CD4-positive, CD25-positive, alpha-beta regulatory T cell (primary cell): ENCODE measurements at regions not wholly inside any gene's neighbourhood (a gene's known extent, or its start where the extent isn't known, plus 50 kb on each side); places are given as distances from the start of the nearest gene placed in this dataset.
"Not testable (repeated sequence)": the region's sequence is repeated elsewhere in the genome, so short reads cannot be mapped to it uniquely, and the experiment has no call there.

ENCODE experiments used
- ATAC-seq, 2 donors: fragments of 150-1000 bp; cut with Tn5 transposase; one replicate each; pipeline ENCODE4 v1.10.0; 2021; ENCODE audit warnings: low read depth in 2 of 2, moderate number of reproducible peaks in 2 of 2, moderate library complexity in 1 of 2
- DNase-seq, 3 donors: peaks; one replicate each; pipeline versions ENCODE4 v3.0.0 to v3.0.0-alpha.2; 2012 to 2022; ENCODE audit warnings: mixed read lengths in 1 of 3
- H3K27ac ChIP-seq: one replicate; pipeline ENCODE4 v1.7.0; 2013; ENCODE audit warnings: mild to moderate bottlenecking, low read length; ENCODE audit not compliant: insufficient read depth, poor library complexity, severe bottlenecking
- H3K27me3 ChIP-seq: one replicate; pipeline ENCODE4 v1.7.0; 2013; ENCODE audit warnings: low read length; ENCODE audit not compliant: control insufficient read depth, insufficient read depth
- H3K36me3 ChIP-seq: one replicate; pipeline ENCODE4 v1.7.0; 2013; ENCODE audit warnings: mild to moderate bottlenecking, low read length, moderate library complexity; ENCODE audit not compliant: control insufficient read depth, insufficient read depth
- H3K4me1 ChIP-seq: 2 replicates; pipeline ENCODE4 v1.7.0; 2013; ENCODE audit warnings: mild to moderate bottlenecking, low read length; ENCODE audit not compliant: insufficient read depth, control insufficient read depth, poor library complexity, severe bottlenecking
- H3K4me3 ChIP-seq: one replicate; pipeline ENCODE4 v1.7.0; 2013; ENCODE audit warnings: low read depth, mild to moderate bottlenecking, low read length, moderate library complexity
- H3K9me3 ChIP-seq, 2 experiments: 1 replicate in 1 of 2; 2 replicates in 1 of 2; pipeline ENCODE4 v1.7.0; 2013; ENCODE audit warnings: low read length in 2 of 2, mild to moderate bottlenecking in 1 of 2, moderate library complexity in 1 of 2; ENCODE audit not compliant: control insufficient read depth in 2 of 2
- H3K27ac Mint-ChIP-seq, 3 donors: one replicate each; pipeline ENCODE4 v1.8.0; 2020 to 2022; ENCODE audit warnings: mild to moderate bottlenecking in 3 of 3, mixed read lengths in 3 of 3, moderate library complexity in 2 of 3
- H3K27me3 Mint-ChIP-seq: one replicate; pipeline ENCODE4 v1.8.0; 2022; ENCODE audit warnings: mild to moderate bottlenecking, mixed read lengths
- H3K36me3 Mint-ChIP-seq: one replicate; pipeline ENCODE4 v1.8.0; 2020; ENCODE audit warnings: mixed read lengths
- H3K4me1 Mint-ChIP-seq, 4 donors: one replicate each; pipeline ENCODE4 v1.8.0; 2020 to 2022; ENCODE audit warnings: mixed read lengths in 4 of 4, mild to moderate bottlenecking in 1 of 4
- H3K4me3 Mint-ChIP-seq, 4 donors: one replicate each; pipeline ENCODE4 v1.8.0; 2020 to 2022; ENCODE audit warnings: mild to moderate bottlenecking in 4 of 4, mixed read lengths in 4 of 4, moderate library complexity in 3 of 4
- H3K9me3 Mint-ChIP-seq, 7 donors: one replicate each; pipeline ENCODE4 v1.8.0; 2020 to 2022; ENCODE audit warnings: mixed read lengths in 7 of 7, mild to moderate bottlenecking in 3 of 7, moderate library complexity in 2 of 7

- Mint-ChIP-seq H3K4me1 (no peaks in the 10 kb centered on the region), H3K4me3 (peak overlapping the region in 1 of 4 donors; percentile 49), H3K36me3 (no peaks in the 10 kb centered on the region), H3K9me3 (peaks cover 0 to 8% (median 2%) of the 10 kb centered on the region in 7 donors), H3K27ac (no peak overlapping the region), H3K27me3 (peaks cover 2% of the 10 kb centered on the region)
- Histone ChIP-seq H3K36me3 (no peaks in the 10 kb centered on the region), H3K4me1 (no peaks in the 10 kb centered on the region), H3K27ac (no peak overlapping the region), H3K9me3 (no peaks in the 10 kb centered on the region), H3K27me3 (no peaks in the 10 kb centered on the region), H3K4me3 (no peak overlapping the region)
- no peak for ATAC-seq
- no peak for DNase-seq
Observed at GRCh38 chr5:174555726-174556125, 168.7 kb upstream of the MSX2 start.

DNA sequence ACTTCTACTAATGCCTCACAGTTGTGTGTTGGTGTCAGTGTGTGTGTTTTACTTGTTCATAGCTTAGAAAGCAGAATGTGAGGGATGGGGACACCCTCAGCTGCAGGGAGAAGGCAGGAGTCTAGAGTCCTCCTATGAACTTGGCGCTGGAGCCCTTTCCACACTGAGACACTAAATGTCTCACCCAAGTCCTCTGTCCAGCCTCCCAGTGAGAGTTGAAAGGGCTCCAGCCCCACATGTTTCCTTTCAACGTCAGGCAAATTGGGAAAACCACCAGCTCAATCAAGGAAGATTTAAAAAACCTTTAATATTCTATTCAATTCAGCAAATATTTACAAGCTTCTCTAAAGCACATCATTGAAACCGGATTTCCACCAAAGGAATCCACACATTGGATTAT is 167.6 kb upstream of the MSX2 start:
- H3K4me1 Mint-ChIP-seq: no peaks in the 10 kb centered on the region
- no peaks in the 10 kb centered on the region for H3K27me3 ChIP-seq
- H3K4me3 Mint-ChIP-seq: no peak overlapping the region

DNA sequence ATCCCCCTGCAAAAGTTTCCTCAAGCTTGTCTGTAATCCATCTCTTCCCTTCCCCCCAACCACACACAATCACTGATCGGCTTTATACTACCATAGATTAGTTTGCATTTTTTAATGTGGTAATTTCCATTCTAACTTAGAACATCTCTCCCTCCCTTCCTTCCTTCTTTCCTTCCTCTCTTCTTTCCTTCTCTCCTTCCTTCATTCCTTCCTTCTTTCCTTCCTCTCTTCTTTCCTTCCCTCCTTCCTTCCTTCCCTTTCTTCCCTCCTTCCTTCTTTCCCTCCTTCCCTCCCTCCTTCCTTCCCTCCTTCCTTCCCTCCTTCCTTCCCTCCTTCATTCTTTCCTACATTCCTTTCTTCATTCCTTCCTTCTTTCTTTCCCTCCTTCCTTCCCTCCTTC is 166.2 kb upstream of the MSX2 start:
- Mint-ChIP-seq H3K9me3 (peaks cover 0 to 7% (median 2%) of the 10 kb centered on the region in 7 donors), H3K27me3 (no peaks in the 10 kb centered on the region), H3K4me3 (no peak overlapping the region), H3K36me3 (no peaks in the 10 kb centered on the region), H3K4me1 (no peaks in the 10 kb centered on the region), H3K27ac (no peak overlapping the region)
- Histone ChIP-seq H3K27me3 (no peaks in the 10 kb centered on the region), H3K4me3 (no peak overlapping the region), H3K27ac (no peak overlapping the region), H3K36me3 (no peaks in the 10 kb centered on the region), H3K9me3 (no peaks in the 10 kb centered on the region), H3K4me1 (no peaks in the 10 kb centered on the region)
- ATAC-seq (no peak), DNase-seq (no peak)

More for the DNA sequence above, 167.6 kb upstream of the MSX2 start:
- H3K27me3 Mint-ChIP-seq: no peaks in the 10 kb centered on the region
- H3K9me3 Mint-ChIP-seq: peaks cover 0 to 8% (median 2%) of the 10 kb centered on the region in 7 donors
- ATAC-seq (no peak), DNase-seq (no peak)
- Histone ChIP-seq H3K36me3 (no peaks in the 10 kb centered on the region), H3K4me3 (no peak overlapping the region), H3K9me3 (no peaks in the 10 kb centered on the region), H3K4me1 (no peaks in the 10 kb centered on the region), H3K27ac (no peak overlapping the region)
- H3K27ac Mint-ChIP-seq: no peak overlapping the region
- H3K36me3 Mint-ChIP-seq: no peaks in the 10 kb centered on the region

- Mint-ChIP-seq H3K4me3 (no peak overlapping the region), H3K27ac (no peak overlapping the region), H3K27me3 (no peaks in the 10 kb centered on the region), H3K4me1 (no peaks in the 10 kb centered on the region), H3K36me3 (no peaks in the 10 kb centered on the region), H3K9me3 (peaks cover 0 to 7% (median 2%) of the 10 kb centered on the region in 7 donors)
- H3K9me3 ChIP-seq: no peaks in the 10 kb centered on the region
- ATAC-seq (no peak), DNase-seq (no peak)
- no peaks in the 10 kb centered on the region for H3K27me3 ChIP-seq
- no peak overlapping the region for H3K27ac ChIP-seq
- H3K36me3 ChIP-seq: no peaks in the 10 kb centered on the region
- H3K4me3 ChIP-seq: no peak overlapping the region
- no peaks in the 10 kb centered on the region for H3K4me1 ChIP-seq
Observed at GRCh38 chr5:174559141-174559540, 165.2 kb upstream of the MSX2 start.

- Histone ChIP-seq H3K27ac (no peak overlapping the region), H3K27me3 (no peaks in the 10 kb centered on the region), H3K4me1 (no peaks in the 10 kb centered on the region), H3K36me3 (no peaks in the 10 kb centered on the region), H3K9me3 (no peaks in the 10 kb centered on the region), H3K4me3 (no peak overlapping the region)
- H3K9me3 Mint-ChIP-seq: peaks cover 0 to 7% (median 2%) of the 10 kb centered on the region in 7 donors
- H3K27ac Mint-ChIP-seq: no peak overlapping the region
- no peaks in the 10 kb centered on the region for H3K4me1 Mint-ChIP-seq
- no peak overlapping the region for H3K4me3 Mint-ChIP-seq
- no peak for DNase-seq
- no peaks in the 10 kb centered on the region for H3K36me3 Mint-ChIP-seq
- no peak for ATAC-seq
- no peaks in the 10 kb centered on the region for H3K27me3 Mint-ChIP-seq
Observed at GRCh38 chr5:174559566-174560090, 164.8 kb upstream of the MSX2 start.

DNA sequence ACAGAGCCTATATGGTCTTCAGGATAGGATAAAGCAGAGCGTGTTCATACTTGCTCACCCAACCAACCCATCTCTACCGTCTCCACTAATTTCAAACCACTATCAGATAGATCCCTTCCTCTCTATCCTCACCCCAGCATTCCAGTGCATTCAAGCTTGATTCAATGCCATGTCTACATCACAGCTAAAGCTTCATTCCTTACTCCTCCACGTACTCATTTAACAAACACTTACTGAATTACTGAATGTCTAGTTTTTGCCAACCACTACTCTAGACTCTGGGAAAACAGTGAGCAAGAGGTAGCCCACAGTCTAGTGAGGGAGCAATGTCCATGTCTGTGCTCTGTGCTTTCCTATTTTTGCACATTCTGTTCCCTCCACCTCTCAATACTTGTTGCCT is 163.5 kb upstream of the MSX2 start:
- Mint-ChIP-seq H3K4me1 (no peaks in the 10 kb centered on the region), H3K27me3 (no peaks in the 10 kb centered on the region), H3K27ac (no peak overlapping the region), H3K9me3 (peaks cover 0 to 4% (median 0%) of the 10 kb centered on the region in 7 donors), H3K36me3 (no peaks in the 10 kb centered on the region), H3K4me3 (no peak overlapping the region)
- ATAC-seq (no peak), DNase-seq (no peak)
- H3K27me3 ChIP-seq: no peaks in the 10 kb centered on the region
- H3K4me3 ChIP-seq: no peak overlapping the region
- no peaks in the 10 kb centered on the region for H3K9me3 ChIP-seq
- H3K36me3 ChIP-seq: no peaks in the 10 kb centered on the region
- H3K4me1 ChIP-seq: no peaks in the 10 kb centered on the region
- H3K27ac ChIP-seq: no peak overlapping the region

DNA sequence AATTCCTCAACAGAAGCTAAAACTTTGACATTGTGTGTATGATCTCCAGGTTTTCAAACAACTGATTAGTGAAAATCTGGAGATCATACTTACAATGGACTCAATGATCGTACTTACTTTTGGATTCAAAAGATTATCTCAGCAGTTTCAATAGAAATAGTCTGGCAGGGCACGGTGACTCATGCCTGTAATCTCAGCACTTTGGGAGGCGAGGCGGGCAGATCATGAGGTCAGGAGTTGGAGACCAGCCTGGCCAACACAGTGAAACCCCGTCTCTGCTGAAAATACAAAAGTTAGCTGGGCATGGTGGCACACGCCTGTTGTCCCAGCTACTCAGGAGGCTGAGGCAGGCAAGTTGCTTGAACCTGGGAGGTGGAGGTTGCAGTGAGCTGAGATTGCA is 161.3 kb upstream of the MSX2 start:
- H3K4me1 Mint-ChIP-seq, H3K4me1 ChIP-seq, H3K27me3 ChIP-seq, H3K9me3 Mint-ChIP-seq, H3K4me3 ChIP-seq, H3K27me3 Mint-ChIP-seq, H3K36me3 ChIP-seq, H3K4me3 Mint-ChIP-seq, H3K9me3 ChIP-seq, H3K27ac ChIP-seq, DNase-seq, ATAC-seq, H3K36me3 Mint-ChIP-seq, H3K27ac Mint-ChIP-seq: not testable (repeated sequence)

- H3K27me3 ChIP-seq: no peaks in the 10 kb centered on the region
- no peaks in the 10 kb centered on the region for H3K27me3 Mint-ChIP-seq
- H3K4me3 Mint-ChIP-seq: no peak overlapping the region
- H3K27ac ChIP-seq: no peak overlapping the region
- peaks cover 0 to 3% (median 0%) of the 10 kb centered on the region in 7 donors for H3K9me3 Mint-ChIP-seq
- H3K9me3 ChIP-seq: no peaks in the 10 kb centered on the region
- no peaks in the 10 kb centered on the region for H3K36me3 ChIP-seq
- no peak overlapping the region for H3K27ac Mint-ChIP-seq
- DNase-seq (no peak), ATAC-seq (no peak)
- H3K4me1 ChIP-seq: no peaks in the 10 kb centered on the region
- no peaks in the 10 kb centered on the region for H3K4me1 Mint-ChIP-seq
- no peaks in the 10 kb centered on the region for H3K36me3 Mint-ChIP-seq
- H3K4me3 ChIP-seq: no peak overlapping the region
Observed at GRCh38 chr5:174563899-174564298, 160.5 kb upstream of the MSX2 start.
